ENCODE measurements at regions not wholly inside any gene's neighbourhood (a gene's known extent, or its start where the extent isn't known, plus 50 kb on each side); places are given as distances from the start of the nearest gene placed in this dataset.

GRCh38 chr17:79224476-79224875 lies 149.9 kb downstream of the ENGASE start:
- TF ChIP-seq CTCF (conservative IDR thresholded peaks at IDR 0.05 in 1 of 2, IDR thresholded peaks at IDR 0.05 in 1 of 2; ENCODE audit: extremely low read depth in 1 of 2, insufficient read depth in 1 of 2, low read depth in 1 of 2, low read length in 2 of 2) = no peak
- TF ChIP-seq EZH2 (IDR thresholded peaks at IDR 0.05; ENCODE audit: borderline replicate concordance, low read length) = no peak

All from mammary epithelial cell (primary cell).